Body of pancreas (tissue), 4 donors: ENCODE measurements at regions not wholly inside any gene's neighbourhood (a gene's known extent, or its start where the extent isn't known, plus 50 kb on each side); places are given as distances from the start of the nearest gene placed in this dataset.
"Not testable (repeated sequence)": the region's sequence is repeated elsewhere in the genome, so short reads cannot be mapped to it uniquely, and the experiment has no call there.

ENCODE experiments used
- ATAC-seq: fragments of 150-250 bp; one replicate; pipeline ENCODE4 v1.9.1; 2016
- DNase-seq, 4 donors: peaks; one replicate each; pipeline ENCODE4 v3.0.0-alpha.2; 2019
- H3K27ac ChIP-seq, 4 donors: fragments of 200-600 bp; sonication (generic); 1 replicate in 3 of 4; 2 replicates in 1 of 4; pipeline versions ENCODE4 v1.5.1 to v1.6.1; 2016 to 2019; ENCODE audit warnings: mild to moderate bottlenecking in 1 of 4, mixed read lengths in 1 of 4, moderate library complexity in 1 of 4
- H3K27me3 ChIP-seq, 2 donors: fragments of 200-600 bp; sonication (generic); one replicate each; pipeline ENCODE4 v1.6.0; 2016; ENCODE audit warnings: mild to moderate bottlenecking in 1 of 2
- H3K36me3 ChIP-seq, 2 donors: fragments of 200-600 bp; sonication (generic); replicated peaks in 1 of 2; 2 replicates each; pipeline ENCODE4 v1.5.1; 2016; ENCODE audit warnings: low read depth in 2 of 2; ENCODE audit not compliant: insufficient read depth in 1 of 2
- H3K4me1 ChIP-seq: fragments of 200-600 bp; sonication (generic); one replicate; pipeline ENCODE4 v1.6.0; 2016
- H3K4me3 ChIP-seq, 2 donors: fragments of 200-600 bp; sonication (generic); 1 replicate in 1 of 2; 2 replicates in 1 of 2; pipeline ENCODE4 v1.5.1; 2016 to 2019
- H3K9me3 ChIP-seq, 3 donors: fragments of 200-600 bp; sonication (generic); 1 replicate in 2 of 3; 2 replicates in 1 of 3; pipeline ENCODE4 v1.5.1; 2016
- CTCF ChIP-seq, 7 experiments: fragments of 450-650 bp in 4 of 7; fragments of 200-600 bp in 3 of 7; sonication (generic) in 3 of 7; IDR thresholded peaks; one replicate each; pipeline ENCODE4 v1.5.1; 2016 to 2019; ENCODE audit warnings: antibody characterized with exemption in 7 of 7
- POLR2A ChIP-seq, 3 donors: fragments of 450-650 bp; IDR thresholded peaks; one replicate each; pipeline ENCODE4 v1.6.1; 2016; ENCODE audit warnings: antibody characterized with exemption in 3 of 3, mild to moderate bottlenecking in 2 of 3
- WGBS, 2 donors: methylation state at CpG; one replicate each; pipeline ENCODE4 v1.1.5; 2017; 5-methylcytosine and 5-hydroxymethylcytosine counted together
- intact Hi-C: fragments of 100-400 bp; cut with DNase I; formaldehyde crosslinking; loops from one replicate; pipeline ENCODE4 v1.15.1; 2023

DNA sequence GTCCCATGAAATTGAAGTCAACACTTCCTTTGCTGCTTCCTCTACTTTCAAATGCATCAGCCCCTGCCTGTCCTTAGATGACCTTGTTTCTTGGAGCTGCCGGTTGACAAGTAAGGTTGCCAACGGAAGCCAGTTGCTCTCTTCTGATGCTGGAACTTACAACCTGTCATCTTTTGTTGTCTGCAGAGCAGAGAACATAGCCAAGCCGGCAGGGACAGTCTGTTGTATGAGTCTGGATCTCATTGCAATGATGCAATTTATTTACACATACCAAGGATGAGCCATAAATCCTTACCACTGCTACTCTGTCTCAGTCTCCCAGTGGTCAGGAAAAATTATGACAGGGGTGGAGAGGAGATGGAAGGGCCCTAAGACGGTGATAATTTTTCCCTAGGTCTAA, 151.4 kb downstream of the BLID start:
- intact Hi-C loops: no loop called here
- no peak for ATAC-seq

GRCh38 chr11:121963846-121964245, 152.2 kb downstream of the BLID start:
- H3K27ac ChIP-seq, ATAC-seq, DNase-seq, H3K4me3 ChIP-seq, intact Hi-C loops, H3K9me3 ChIP-seq, H3K36me3 ChIP-seq, H3K27me3 ChIP-seq, H3K4me1 ChIP-seq: not testable (repeated sequence)
- 73 to 76% methylated on average over 3 of the region's 3 CpGs for WGBS, 2 donors

More for the DNA sequence above, 151.4 kb downstream of the BLID start:
- TF ChIP-seq POLR2A (IDR thresholded peaks at IDR 0.05) (no peak), CTCF (IDR thresholded peaks at IDR 0.05) (no peak)
- H3K27me3 ChIP-seq: no peaks in the 10 kb centered on the region
- H3K9me3 ChIP-seq: no peaks in the 10 kb centered on the region
- whole genome bisulfite sequencing, 2 donors: 47 to 50% methylated on average over 4 of the region's 4 CpGs
- H3K27ac ChIP-seq: no peak overlapping the region
- no peaks in the 10 kb centered on the region for H3K4me1 ChIP-seq
- H3K4me3 ChIP-seq: no peak overlapping the region
- H3K36me3 ChIP-seq: no peaks in the 10 kb centered on the region
- DNase-seq: no peak

DNA sequence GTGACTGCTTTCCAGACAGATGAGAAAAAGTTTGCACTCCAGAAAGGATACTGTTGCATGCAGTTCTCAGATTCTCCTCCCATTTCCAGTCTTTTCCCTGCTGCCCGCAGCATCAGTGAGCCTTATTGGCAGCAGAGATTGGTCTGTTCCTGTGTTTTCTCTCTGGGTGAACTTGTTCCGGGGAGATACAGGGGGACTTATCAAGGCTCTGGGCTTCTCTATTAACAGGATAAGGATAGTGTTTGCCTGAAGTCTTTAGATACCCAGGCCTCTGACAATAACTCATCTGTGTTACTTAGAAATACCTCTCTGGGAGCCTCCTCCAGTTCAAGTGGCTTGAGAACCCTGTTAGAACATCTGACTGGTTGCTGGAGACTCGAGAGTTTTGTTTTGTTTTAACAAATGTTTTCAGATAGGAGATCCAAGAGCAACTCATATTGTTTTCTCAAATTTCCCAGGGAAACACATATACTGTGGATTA, 154.7 kb downstream of the BLID start:
- H3K27me3 ChIP-seq: no peaks in the 10 kb centered on the region
- no peaks in the 10 kb centered on the region for H3K9me3 ChIP-seq
- ATAC-seq (no peak), DNase-seq (no peak)
- TF ChIP-seq CTCF (IDR thresholded peaks at IDR 0.05): no peak
- no peak for TF ChIP-seq POLR2A (IDR thresholded peaks at IDR 0.05)
- H3K36me3 ChIP-seq: no peaks in the 10 kb centered on the region
- H3K4me3 ChIP-seq: no peak overlapping the region
- H3K4me1 ChIP-seq: no peaks in the 10 kb centered on the region
- intact Hi-C loops: no loop called here
- no peak overlapping the region for H3K27ac ChIP-seq
- WGBS, 2 donors: 33 to 40% methylated on average over 3 of the region's 3 CpGs

DNA sequence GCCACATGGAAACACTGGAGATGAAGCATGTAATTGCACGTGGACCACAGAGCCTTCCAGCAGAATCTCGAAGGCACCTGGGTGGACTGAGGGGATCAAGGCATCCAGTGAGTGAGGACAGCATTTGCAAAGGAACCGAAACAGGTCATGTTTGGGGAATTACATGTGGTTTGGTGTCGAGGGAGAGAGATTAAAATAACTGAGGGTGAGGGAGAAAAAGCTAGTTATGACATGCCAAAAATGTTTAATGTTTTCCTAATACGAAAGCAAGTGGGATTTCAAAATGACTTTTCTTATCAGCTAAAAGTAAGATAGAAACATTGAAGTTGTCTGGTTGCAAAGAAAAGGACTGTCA, 157.1 kb downstream of the BLID start:
- intact Hi-C loops: no loop called here
- H3K9me3 ChIP-seq: no peaks in the 10 kb centered on the region
- 21 to 36% methylated on average over 5 of the region's 5 CpGs for WGBS, 2 donors
- H3K27me3 ChIP-seq: no peaks in the 10 kb centered on the region
- H3K4me1 ChIP-seq: no peaks in the 10 kb centered on the region
- TF ChIP-seq POLR2A (IDR thresholded peaks at IDR 0.05): no peak
- TF ChIP-seq CTCF (IDR thresholded peaks at IDR 0.05): no peak
- no peak overlapping the region for H3K27ac ChIP-seq
- ATAC-seq (no peak), DNase-seq (no peak)
- H3K4me3 ChIP-seq: no peak overlapping the region
- H3K36me3 ChIP-seq: no peaks in the 10 kb centered on the region

- WGBS, 2 donors: 50 to 74% methylated on average over 3 of the region's 3 CpGs
- Histone ChIP-seq H3K9me3 (no peaks in the 10 kb centered on the region), H3K27ac (no peak overlapping the region), H3K4me3 (no peak overlapping the region), H3K36me3 (no peaks in the 10 kb centered on the region), H3K4me1 (no peaks in the 10 kb centered on the region), H3K27me3 (no peaks in the 10 kb centered on the region)
- TF ChIP-seq POLR2A (IDR thresholded peaks at IDR 0.05) (no peak), CTCF (IDR thresholded peaks at IDR 0.05) (no peak)
- intact Hi-C loops: no loop called here
- DNase-seq (no peak), ATAC-seq (no peak)
Measured at GRCh38 chr11:121958323-121958970, 157.6 kb downstream of the BLID start.
